GM21723 (cell line): ENCODE measurements at regions not wholly inside any gene's neighbourhood (a gene's known extent, or its start where the extent isn't known, plus 50 kb on each side); places are given as distances from the start of the nearest gene placed in this dataset.
"Not testable (repeated sequence)": the region's sequence is repeated elsewhere in the genome, so short reads cannot be mapped to it uniquely, and the experiment has no call there.

ENCODE experiments used
- ATAC-seq: cut with Tn5 transposase; IDR thresholded peaks from one replicate; pipeline ENCODE4 v1.9.1; 2021; ENCODE audit warnings: mild to moderate bottlenecking, moderate library complexity; ENCODE audit not compliant: unreplicated experiment

GRCh38 chr14:54251356-54251755 lies 145.5 kb upstream of the CDKN3 start:
- no peak for ATAC-seq

- ATAC-seq = no peak
Observed at GRCh38 chr14:54252072-54252730, 144.6 kb upstream of the CDKN3 start.

- ATAC-seq = peak; percentile 71
Observed at GRCh38 chr14:54253195-54253947, 143.4 kb upstream of the CDKN3 start.

DNA sequence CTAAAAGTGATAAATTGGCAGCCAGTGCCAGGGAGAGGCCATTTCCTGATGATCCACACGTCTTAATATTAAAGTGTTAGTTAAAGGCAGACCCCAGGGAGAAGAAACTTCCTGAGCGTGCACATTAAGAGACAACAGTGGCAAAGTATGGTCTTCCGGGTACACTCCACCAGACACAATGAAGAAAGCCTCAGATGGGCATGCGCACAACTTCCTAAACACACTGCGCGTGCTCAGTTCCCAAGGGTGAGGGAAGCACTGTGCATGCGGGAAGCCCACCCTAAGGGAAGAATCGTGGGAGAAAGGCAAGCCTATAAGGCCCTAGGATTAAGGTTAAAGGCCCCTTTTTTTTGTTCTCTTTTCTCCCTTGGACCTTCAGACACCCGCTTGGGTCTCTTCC lies 140.7 kb upstream of the CDKN3 start:
- no peak for ATAC-seq

DNA sequence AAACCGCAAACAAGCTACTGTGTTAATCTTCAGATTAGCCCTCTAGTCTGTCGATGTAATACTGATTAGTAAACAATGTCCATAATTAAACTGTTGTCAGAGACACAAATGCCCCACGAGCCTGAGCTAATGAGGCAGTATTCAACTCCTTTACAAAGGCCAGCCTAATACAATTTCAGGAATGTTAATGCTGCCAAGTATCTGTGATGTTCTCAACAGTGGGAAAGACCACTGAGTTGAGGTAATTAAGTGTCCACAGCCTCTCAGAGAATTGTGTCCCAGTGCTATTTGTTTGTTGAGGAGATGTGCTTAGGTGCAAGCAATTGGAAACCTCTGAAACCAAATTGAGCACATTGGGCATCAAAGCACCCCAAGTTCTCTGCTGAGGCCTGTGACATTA lies 139.4 kb upstream of the CDKN3 start:
- ATAC-seq = no peak

DNA sequence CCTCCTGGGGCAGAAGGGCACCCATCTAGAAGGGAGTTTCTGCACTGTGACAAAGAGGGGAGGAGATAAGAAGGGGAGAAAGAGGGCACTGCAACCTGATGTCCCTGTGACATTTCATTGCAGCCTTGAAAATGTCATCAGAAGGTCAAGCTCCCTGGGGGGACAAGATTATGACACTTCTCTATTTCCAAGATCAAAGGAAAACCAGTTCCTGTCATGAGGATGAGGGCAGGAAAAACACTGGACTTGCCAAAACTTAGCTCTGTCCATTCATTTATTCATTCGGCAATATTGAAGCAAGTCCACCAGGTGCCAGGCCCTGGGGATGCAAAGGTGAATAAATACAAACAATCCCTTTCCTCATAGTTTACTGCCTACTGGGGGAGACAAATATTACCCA lies 138.4 kb upstream of the CDKN3 start:
- ATAC-seq = no peak

- no peak for ATAC-seq
Observed at GRCh38 chr14:54259821-54260220, 137.0 kb upstream of the CDKN3 start.

DNA sequence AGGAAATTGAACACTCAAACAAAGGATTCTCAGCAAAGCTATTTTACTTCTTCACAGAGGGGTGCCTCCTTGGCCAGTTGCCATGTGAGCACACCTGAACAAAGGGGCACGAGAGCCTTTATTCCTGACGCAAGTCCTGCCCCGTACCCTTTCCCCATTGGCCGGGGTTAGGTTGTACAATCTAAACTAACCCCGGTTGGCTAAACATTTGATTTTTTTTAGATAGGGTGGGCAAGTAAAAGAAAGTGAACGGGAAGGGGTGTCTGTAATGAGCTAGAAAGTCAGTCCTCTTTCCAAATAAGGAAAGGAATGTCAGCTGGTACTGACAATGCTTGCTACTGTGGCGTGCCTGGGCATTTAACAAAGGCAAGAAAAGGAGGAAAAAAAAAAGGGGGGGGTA lies 135.5 kb upstream of the CDKN3 start:
- no peak for ATAC-seq

DNA sequence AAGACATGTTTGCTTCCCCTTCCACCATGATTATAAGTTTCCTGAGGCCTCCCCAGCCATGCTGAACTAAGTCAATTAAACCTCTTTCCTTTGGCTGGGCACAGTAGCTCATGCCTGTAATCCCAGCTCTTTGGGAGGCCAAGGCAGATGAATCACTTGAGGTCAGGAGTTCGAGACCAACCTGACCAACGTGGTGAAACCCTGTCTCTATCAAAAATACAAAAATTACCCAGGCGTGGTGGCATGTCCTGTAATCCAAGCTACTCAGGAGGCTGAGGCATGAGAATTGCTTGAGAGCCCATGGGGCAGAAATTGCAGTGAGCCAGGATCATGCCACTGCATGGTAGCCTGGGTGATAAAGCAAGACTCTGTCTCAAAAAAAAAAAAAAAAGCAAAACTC lies 130.2 kb upstream of the CDKN3 start:
- not testable (repeated sequence) for ATAC-seq

DNA sequence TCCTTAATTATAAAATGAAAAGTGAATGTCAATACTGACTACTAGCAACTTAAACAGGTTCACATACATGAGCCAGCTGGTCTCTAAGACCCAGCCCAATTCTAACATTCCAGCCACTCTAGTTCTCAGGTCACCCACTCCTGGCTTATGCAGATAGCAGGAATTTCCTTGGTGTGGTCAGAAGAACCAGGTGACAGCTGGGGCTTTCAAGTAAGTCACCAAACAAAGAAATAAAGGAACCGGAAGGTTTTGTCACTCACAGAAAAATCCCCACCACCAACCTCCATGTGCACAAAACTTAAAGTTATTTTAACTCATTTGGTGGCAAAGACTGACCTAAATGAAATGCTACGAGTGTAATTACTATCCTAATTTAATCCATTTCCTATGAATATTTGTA lies 129.6 kb upstream of the CDKN3 start:
- ATAC-seq = peak; percentile 88

DNA sequence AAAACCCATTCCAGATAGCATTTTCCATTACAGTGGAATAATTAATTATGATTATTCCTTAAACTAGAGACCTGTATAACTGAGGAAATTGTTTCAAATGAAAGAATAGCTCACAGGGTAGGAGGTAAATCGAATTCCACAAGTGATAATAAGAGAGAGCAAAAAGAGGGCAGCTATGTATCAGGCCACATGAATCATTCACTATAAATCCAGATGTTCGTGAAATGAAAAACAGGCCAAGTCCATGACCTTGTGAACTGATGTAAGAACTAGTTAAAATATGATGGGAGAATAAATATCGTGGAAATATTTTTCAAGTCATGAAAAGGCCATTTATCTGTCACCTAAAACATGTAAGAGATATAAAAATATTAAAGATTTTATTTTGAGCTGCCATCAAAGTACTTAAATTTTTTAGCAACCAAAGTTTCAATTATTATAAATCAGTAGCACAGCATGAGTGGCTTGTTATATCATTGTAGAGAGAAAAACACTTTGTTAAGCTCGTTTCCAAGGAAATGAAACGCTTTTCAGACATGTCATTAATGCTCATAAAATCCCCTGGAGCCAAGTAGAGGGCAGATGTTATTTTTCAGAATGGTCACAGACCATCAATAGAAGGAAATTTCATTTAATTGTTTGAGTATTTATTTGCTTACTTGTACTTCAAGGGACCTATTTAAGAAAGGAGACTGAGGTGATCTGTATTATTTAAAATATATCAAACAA lies 120.6 kb upstream of the CDKN3 start:
- ATAC-seq = no peak

DNA sequence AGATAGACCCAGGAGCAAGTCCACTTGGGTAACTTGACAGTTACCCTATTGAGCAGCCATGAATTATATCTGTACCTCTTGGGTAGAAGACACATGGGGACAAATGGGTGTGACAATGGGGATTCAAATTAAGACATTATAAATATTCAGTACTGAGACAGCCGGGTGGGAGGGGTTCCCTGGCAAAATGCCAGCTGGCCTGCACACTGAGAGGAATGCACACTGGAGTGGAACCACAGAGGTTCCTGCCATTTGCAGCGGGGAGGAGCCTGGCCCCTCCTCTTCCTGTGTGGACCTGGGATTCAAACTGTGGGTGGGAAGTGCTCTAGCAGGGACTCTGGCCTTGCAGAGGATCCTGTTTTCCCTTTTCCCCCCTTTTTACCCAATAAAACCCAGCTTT lies 118.7 kb upstream of the CDKN3 start:
- ATAC-seq = no peak

GRCh38 chr14:54278665-54279295 lies 118.0 kb upstream of the CDKN3 start:
- no peak for ATAC-seq

DNA sequence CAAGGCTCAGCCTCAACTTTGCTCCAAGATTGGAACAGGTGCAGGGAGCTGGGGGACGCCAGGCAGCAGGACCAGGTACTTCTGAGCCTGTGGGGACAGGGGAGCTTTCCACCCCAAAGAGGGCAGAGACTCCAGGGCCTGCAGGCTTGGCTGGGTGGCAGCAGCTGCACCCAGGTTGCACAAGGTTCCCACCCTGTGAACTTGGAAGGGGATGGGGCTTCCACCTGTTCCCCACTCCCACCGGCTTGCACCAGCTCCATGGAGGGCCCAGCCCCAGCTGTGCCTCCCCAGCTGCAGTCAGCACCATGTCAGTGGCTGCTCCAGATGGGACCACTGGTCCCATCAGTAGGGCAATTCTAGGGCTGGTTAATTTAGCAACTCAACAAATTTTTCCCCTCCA lies 114.0 kb upstream of the CDKN3 start:
- ATAC-seq = no peak

DNA sequence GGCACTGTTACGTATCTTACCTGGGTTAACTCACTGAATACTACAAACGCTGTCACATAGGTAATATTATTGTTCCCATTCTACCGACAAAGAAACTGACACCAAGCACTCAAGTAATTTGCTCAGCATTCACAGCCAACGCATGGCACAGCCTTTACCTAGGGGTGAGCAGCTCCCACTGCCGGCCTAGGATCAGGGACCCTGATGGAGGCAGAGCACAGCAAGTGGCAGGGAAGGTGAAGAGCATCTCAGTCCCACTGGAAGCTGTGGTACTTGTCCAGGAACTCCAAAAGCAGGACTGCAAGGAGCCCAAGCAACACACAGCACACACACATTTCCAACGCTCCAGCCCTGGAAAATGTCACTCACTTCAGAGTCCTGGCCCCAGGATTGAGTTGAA lies 111.8 kb upstream of the CDKN3 start:
- no peak for ATAC-seq

DNA sequence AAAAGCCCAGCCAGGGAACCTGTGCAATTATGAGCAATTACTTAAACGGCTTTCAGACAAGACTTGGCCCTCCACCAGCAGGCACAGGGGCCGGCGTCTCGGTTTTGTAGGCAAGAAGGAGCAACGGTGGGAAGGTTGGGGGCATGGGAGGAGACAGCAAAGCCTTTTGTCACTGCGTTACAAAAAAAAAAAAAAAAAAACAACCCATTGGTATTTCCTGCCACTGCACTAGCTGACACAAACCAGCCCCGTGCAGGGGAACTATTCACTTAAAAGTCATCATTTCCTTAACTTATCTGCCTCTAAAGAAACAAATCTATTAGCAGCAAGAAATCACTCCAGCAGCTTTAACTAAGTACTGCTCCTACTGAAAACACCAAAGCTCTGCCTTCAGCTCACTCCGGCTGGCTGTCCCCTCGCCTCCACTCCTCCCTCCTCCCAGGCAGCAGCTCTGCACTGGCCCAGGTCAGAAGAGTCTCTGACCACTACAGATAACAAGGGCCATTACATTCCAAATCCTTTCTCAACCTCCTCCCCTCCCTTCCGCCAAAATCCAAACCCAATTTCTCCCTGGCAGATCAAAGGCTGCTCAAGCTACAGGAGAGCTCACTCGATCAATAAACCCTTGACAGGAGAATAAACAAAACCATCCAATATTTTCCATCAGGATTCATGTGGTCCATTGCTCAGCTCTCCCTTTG lies 105.2 kb upstream of the CDKN3 start:
- no peak for ATAC-seq

GRCh38 chr14:54294802-54295201 lies 102.0 kb upstream of the CDKN3 start:
- ATAC-seq = no peak

GRCh38 chr14:54299410-54300363 lies 97.1 kb upstream of the CDKN3 start:
- ATAC-seq = no peak

DNA sequence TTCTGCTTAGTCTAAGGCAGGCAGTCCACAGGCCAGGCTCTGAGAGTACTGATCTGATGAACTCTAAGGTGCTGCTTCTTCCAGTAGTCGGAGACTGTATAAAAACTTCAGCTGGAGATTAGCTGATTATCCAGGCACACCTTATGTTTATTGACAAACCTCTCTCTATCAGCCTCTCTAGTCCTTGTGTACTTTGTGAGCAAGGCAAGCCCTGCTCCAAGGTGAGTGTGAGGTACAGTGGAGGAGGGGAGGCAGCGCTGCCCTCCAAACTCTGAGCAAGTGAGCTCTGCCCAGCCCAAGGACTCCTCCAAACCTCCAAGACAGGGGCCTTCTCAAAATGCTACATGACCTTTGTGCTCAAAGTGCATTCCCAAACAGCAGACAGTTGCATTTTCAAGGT lies 95.9 kb upstream of the CDKN3 start:
- ATAC-seq = no peak

DNA sequence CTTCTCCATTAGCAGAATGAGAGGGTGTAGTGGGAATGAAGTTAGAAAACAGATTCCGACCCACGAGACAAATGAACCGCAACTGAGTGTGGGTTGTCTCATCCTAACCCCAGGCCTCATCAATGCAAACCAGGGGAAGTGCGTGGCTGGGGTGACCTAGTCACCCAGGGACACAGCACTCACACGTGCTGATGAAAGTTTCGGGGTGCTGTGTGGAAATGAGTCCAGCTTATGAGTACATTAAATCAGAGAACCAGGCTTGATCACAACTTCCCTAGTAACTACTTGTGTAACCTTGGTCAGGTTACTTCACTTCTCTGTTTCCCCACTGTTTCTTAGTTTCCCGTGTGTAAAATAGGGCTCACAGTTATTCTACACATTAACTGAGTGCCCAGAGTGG lies 95.4 kb upstream of the CDKN3 start:
- ATAC-seq = no peak
